H1 (cell line): ENCODE measurements at regions not wholly inside any gene's neighbourhood (a gene's known extent, or its start where the extent isn't known, plus 50 kb on each side); places are given as distances from the start of the nearest gene placed in this dataset.

Experiments used
- CTCF ChIA-PET: fragments of 300-600 bp; sonication (Branson Sonifier 250); formaldehyde crosslinking; loops from one replicate; lab custom pipeline; 2021; ENCODE audit not compliant: partially characterized antibody; lab: Charles Lee
- POLR2A ChIA-PET: fragments of 300-600 bp; sonication (Branson Sonifier 250); formaldehyde crosslinking; loops from one replicate; lab custom pipeline; 2021; ENCODE audit warnings: inconsistent platforms; ENCODE audit not compliant: partially characterized antibody; lab: Charles Lee
- DNase-seq, 2 experiments: peaks; one replicate each; pipeline versions ENCODE4 v3.0.0 to v3.0.0-alpha.2; 2010 to 2022; ENCODE audit warnings: low spot score in 2 of 2, low read depth in 1 of 2, mixed read lengths in 1 of 2
- FAIRE-seq: peaks from 2 replicates; lab custom pipeline; 2011; peaks lifted over from hg19 to GRCh38; lab: Jason Lieb, UNC
- H2AFZ ChIP-seq: 2 replicates; pipeline ENCODE4 v1.8.1; 2012; ENCODE audit warnings: low read length, inconsistent platforms
- H2AK5ac ChIP-seq: 2 replicates; pipeline ENCODE4 v1.6.1; 2013; ENCODE audit warnings: low read depth, low read length
- H2BK120ac ChIP-seq: replicated peaks from 2 replicates; pipeline ENCODE3; 2013; ENCODE audit warnings: low read depth, low read length, inconsistent platforms
- H2BK12ac ChIP-seq: 2 replicates; pipeline ENCODE4 v1.6.1; 2013; ENCODE audit warnings: low read depth, low read length
- H2BK15ac ChIP-seq: 2 replicates; pipeline ENCODE4 v1.6.1; 2013; ENCODE audit warnings: low read length
- H2BK20ac ChIP-seq: 2 replicates; pipeline ENCODE4 v1.6.1; 2013; ENCODE audit warnings: low read length
- H2BK5ac ChIP-seq: 2 replicates; pipeline ENCODE4 v1.6.1; 2013; ENCODE audit warnings: low read depth, low read length
- H3K14ac ChIP-seq: 2 replicates; pipeline ENCODE4 v1.6.1; 2013; ENCODE audit warnings: inconsistent platforms; ENCODE audit not compliant: insufficient read length
- H3K18ac ChIP-seq: 2 replicates; pipeline ENCODE4 v1.6.1; 2013; ENCODE audit warnings: low read length; ENCODE audit errors: extremely low read depth
- H3K23ac ChIP-seq: 2 replicates; pipeline ENCODE4 v1.6.1; 2013; ENCODE audit warnings: inconsistent platforms; ENCODE audit not compliant: insufficient read length
- H3K23me2 ChIP-seq: 2 replicates; pipeline ENCODE4 v1.6.1; 2013; ENCODE audit warnings: low read depth, low read length
- H3K27ac ChIP-seq: 2 replicates; pipeline ENCODE4 v1.6.1; 2011; ENCODE audit warnings: low read depth, low read length, inconsistent platforms
- H3K27me3 ChIP-seq, 4 experiments: replicated peaks in 1 of 4; 1 replicate in 1 of 4; 2 replicates in 3 of 4; pipeline versions ENCODE4 v1.6.1 to v1.8.1; 2011 to 2013; ENCODE audit warnings: low read length in 3 of 4, mild to moderate bottlenecking in 3 of 4, inconsistent platforms in 2 of 4, mixed read lengths in 2 of 4, moderate library complexity in 1 of 4; ENCODE audit not compliant: control insufficient read depth in 3 of 4, insufficient read depth in 3 of 4; ENCODE audit errors: extremely low read depth in 1 of 4
- H3K36me3 ChIP-seq, 4 experiments: 2 replicates each; pipeline versions ENCODE4 v1.6.1 to v1.8.1; 2011 to 2013; ENCODE audit warnings: mild to moderate bottlenecking in 4 of 4, low read length in 3 of 4, moderate library complexity in 2 of 4, control low read depth in 1 of 4, inconsistent platforms in 1 of 4; ENCODE audit not compliant: insufficient read depth in 4 of 4, control insufficient read depth in 2 of 4
- H3K4ac ChIP-seq: replicated peaks from 2 replicates; pipeline ENCODE3; 2013; ENCODE audit warnings: low read length, low read depth, mixed read lengths, inconsistent platforms; ENCODE audit not compliant: insufficient read length
- H3K4me1 ChIP-seq, 4 experiments: replicated peaks in 1 of 4; 1 replicate in 1 of 4; 2 replicates in 3 of 4; pipeline versions ENCODE4 v1.6.1 to v1.8.1; 2011 to 2013; ENCODE audit warnings: low read length in 3 of 4, inconsistent platforms in 2 of 4, mixed read lengths in 1 of 4; ENCODE audit not compliant: insufficient read depth in 4 of 4, control insufficient read depth in 3 of 4
- H3K4me2 ChIP-seq, 2 experiments: 2 replicates each; pipeline versions ENCODE4 v1.6.1 to v1.8.1; 2011 to 2013; ENCODE audit warnings: low read depth in 2 of 2, low read length in 2 of 2, control low read depth in 1 of 2, inconsistent platforms in 1 of 2, mild to moderate bottlenecking in 1 of 2; ENCODE audit not compliant: insufficient read depth in 1 of 2
- H3K4me3 ChIP-seq, 4 experiments: fragments of 200-600, 300-600 bp in 1 of 4; sonication (generic), shearing (Covaris generic), sonication (Bioruptor Twin) in 1 of 4; 2 replicates each; pipeline versions ENCODE4 v1.5.1 to v1.8.1; 2011 to 2016; ENCODE audit warnings: low read length in 4 of 4, low read depth in 3 of 4, control low read depth in 2 of 4, inconsistent platforms in 2 of 4, mild to moderate bottlenecking in 2 of 4, mixed read lengths in 1 of 4, moderate library complexity in 1 of 4; ENCODE audit not compliant: insufficient read depth in 2 of 4; ENCODE audit errors: extremely low read depth in 1 of 4
- H3K56ac ChIP-seq: replicated peaks from 2 replicates; pipeline ENCODE3; 2013; ENCODE audit warnings: low read depth, mild to moderate bottlenecking, mixed read lengths, low read length, inconsistent platforms; ENCODE audit not compliant: insufficient read length
- H3K79me1 ChIP-seq: 2 replicates; pipeline ENCODE4 v1.6.1; 2013; ENCODE audit warnings: low read depth, low read length, control low read depth
- H3K79me2 ChIP-seq, 2 experiments: 2 replicates each; pipeline versions ENCODE4 v1.6.1 to v1.8.1; 2012 to 2013; ENCODE audit warnings: low read length in 2 of 2, mild to moderate bottlenecking in 2 of 2, inconsistent platforms in 1 of 2; ENCODE audit not compliant: insufficient read depth in 2 of 2, control insufficient read depth in 1 of 2
- H3K9ac ChIP-seq, 4 experiments: replicated peaks in 1 of 4; 1 replicate in 1 of 4; 2 replicates in 3 of 4; pipeline versions ENCODE4 v1.6.1 to v1.8.1; 2011 to 2013; ENCODE audit warnings: low read depth in 3 of 4, low read length in 3 of 4, control low read depth in 2 of 4, mild to moderate bottlenecking in 2 of 4, moderate library complexity in 2 of 4, inconsistent platforms in 1 of 4; ENCODE audit errors: extremely low read depth in 1 of 4
- H3K9me3 ChIP-seq, 2 experiments: 2 replicates each; pipeline versions ENCODE4 v1.6.1 to v1.8.1; 2012 to 2013; ENCODE audit warnings: mild to moderate bottlenecking in 2 of 2, moderate library complexity in 2 of 2, control low read depth in 1 of 2, inconsistent platforms in 1 of 2, low read depth in 1 of 2, low read length in 1 of 2, mixed read lengths in 1 of 2; ENCODE audit not compliant: insufficient read depth in 2 of 2
- H4K20me1 ChIP-seq, 2 experiments: replicated peaks in 1 of 2; 2 replicates each; pipeline versions ENCODE3 to v1.8.1; 2011 to 2013; ENCODE audit warnings: inconsistent platforms in 2 of 2, low read length in 2 of 2, mild to moderate bottlenecking in 1 of 2; ENCODE audit not compliant: insufficient read depth in 2 of 2, control insufficient read depth in 1 of 2
- H4K5ac ChIP-seq: 2 replicates; pipeline ENCODE4 v1.6.1; 2013; ENCODE audit warnings: low read length, low read depth, mixed read lengths, inconsistent platforms; ENCODE audit not compliant: insufficient read length
- H4K8ac ChIP-seq: 2 replicates; pipeline ENCODE4 v1.8.0; 2013; ENCODE audit warnings: mild to moderate bottlenecking, moderate library complexity, low read length, inconsistent platforms; ENCODE audit not compliant: insufficient read depth; ENCODE audit errors: extremely low read depth
- H4K91ac ChIP-seq: replicated peaks from 2 replicates; pipeline ENCODE3; 2013; ENCODE audit warnings: low read length, mixed read lengths, inconsistent platforms; ENCODE audit not compliant: insufficient read length
- BACH1 ChIP-seq: IDR thresholded peaks from 2 replicates; pipeline ENCODE4 v1.6.1; 2012; ENCODE audit warnings: low read length, improper control_type of control experiment
- CBX5 ChIP-seq: fragments of 300-800, 300-1000 bp; sonication (generic); IDR thresholded peaks from 2 replicates; pipeline ENCODE4 v1.7.1; 2016; ENCODE audit warnings: antibody characterized with exemption, low read length, low read depth
- CEBPB ChIP-seq: IDR thresholded peaks from 2 replicates; pipeline ENCODE4 v1.6.1; 2012; ENCODE audit warnings: low read depth, low read length
- CHD1 ChIP-seq: IDR thresholded peaks from 2 replicates; pipeline ENCODE4 v1.6.1; 2012; ENCODE audit warnings: low read depth, low read length, improper control_type of control experiment
- EP300 ChIP-seq, 2 experiments: IDR thresholded peaks; 1 replicate in 1 of 2; 2 replicates in 1 of 2; pipeline ENCODE4 v1.6.1; 2011 to 2012; ENCODE audit warnings: low read depth in 2 of 2, low read length in 2 of 2, mild to moderate bottlenecking in 2 of 2, borderline replicate concordance in 1 of 2, inconsistent platforms in 1 of 2, moderate library complexity in 1 of 2
- EZH2 ChIP-seq: fragments of 200-600 bp; sonication (generic); IDR thresholded peaks from 2 replicates; pipeline ENCODE4 v1.7.1; 2012; ENCODE audit warnings: low read depth, mild to moderate bottlenecking, moderate library complexity, low read length, inconsistent platforms; ENCODE audit not compliant: severe bottlenecking
- GABPA ChIP-seq: IDR thresholded peaks from 2 replicates; pipeline ENCODE4 v1.6.1; 2011; ENCODE audit warnings: mild to moderate bottlenecking, low read length, moderate library complexity, borderline replicate concordance; ENCODE audit not compliant: insufficient read depth
- POLR2A ChIP-seq, 2 experiments: IDR thresholded peaks; 1 replicate in 1 of 2; 2 replicates in 1 of 2; pipeline ENCODE4 v1.6.1; 2011; ENCODE audit warnings: low read depth in 2 of 2, low read length in 2 of 2, mild to moderate bottlenecking in 2 of 2; ENCODE audit errors: control extremely low read depth in 1 of 2
- POLR2AphosphoS5 ChIP-seq: IDR thresholded peaks from 2 replicates; pipeline ENCODE4 v1.6.1; 2011; ENCODE audit warnings: low read depth, low read length
- SAP30 ChIP-seq: fragments of 300-600 bp; sonication (generic); IDR thresholded peaks from 2 replicates; pipeline ENCODE4 v1.7.1; 2012; ENCODE audit warnings: low read length, moderate library complexity, mild to moderate bottlenecking, inconsistent platforms; ENCODE audit not compliant: insufficient read depth, insufficient replicate concordance
- ZNF274 ChIP-seq: IDR thresholded peaks from 2 replicates; pipeline ENCODE4 v1.7.0; 2012; ENCODE audit warnings: low read length, borderline replicate concordance; ENCODE audit errors: extremely low read depth
- WGBS, 2 experiments: shearing (Covaris generic) in 1 of 2; methylation state at CpG; one replicate each; pipeline versions ENCODE4 v1.1.6 to v1.1.7; 2013 to 2015; ENCODE audit warnings: low lambda C conversion rate in 2 of 2, mixed read lengths in 2 of 2, inconsistent platforms in 1 of 2, low coverage in 1 of 2, missing lambda C conversion rate in 1 of 2; ENCODE audit not compliant: insufficient replicate concordance in 2 of 2, insufficient coverage in 1 of 2, insufficient read length in 1 of 2; ENCODE audit errors: extremely low coverage in 1 of 2, missing lambda C conversion rate in 1 of 2; 5-methylcytosine and 5-hydroxymethylcytosine counted together
- TF ChIP-seq, protein P1 (sequence below), 3 experiments: IDR thresholded peaks; 1 replicate in 2 of 3; 2 replicates in 1 of 3; pipeline versions ENCODE4 v1.5.1 to v1.6.1; 2011; ENCODE audit warnings: low read length in 3 of 3, mild to moderate bottlenecking in 3 of 3, inconsistent platforms in 2 of 3, low read depth in 1 of 3, moderate library complexity in 1 of 3; ENCODE audit not compliant: insufficient read depth in 1 of 3; ENCODE audit errors: control extremely low read depth in 1 of 3

DNA sequence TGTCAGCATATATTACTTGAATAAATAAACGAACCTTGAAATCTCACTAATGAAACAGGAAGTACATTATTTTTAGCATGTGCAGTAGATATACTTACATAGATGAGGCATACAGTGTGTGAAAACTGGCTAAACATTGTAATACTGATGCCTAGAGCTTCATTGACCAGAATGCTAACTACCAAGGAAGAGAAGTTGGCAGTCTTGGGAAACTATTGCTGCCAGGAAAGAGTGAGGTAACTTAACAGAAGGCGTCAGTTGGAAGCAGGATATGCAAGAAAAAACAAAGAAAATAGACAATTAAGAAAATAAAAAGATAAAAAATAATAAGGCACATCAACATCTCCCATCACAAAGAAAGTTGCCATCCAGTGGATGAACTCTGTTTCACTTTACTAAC is 963.0 kb downstream of the TDRD15 start:
- FAIRE-seq: no peak
- 78% methylated on average over 2 of the region's 2 CpGs; no CpG with 5 or more reads in 1 of the 2 experiments for WGBS, 2 experiments

More for the DNA sequence above, 963.0 kb downstream of the TDRD15 start:
- Histone ChIP-seq H2BK20ac (no peak overlapping the region), H3K79me1 (no peaks in the 10 kb centered on the region), H3K4me2 (no peak overlapping the region), H3K56ac (no peak overlapping the region), H3K9me3 (no peaks in the 10 kb centered on the region), H3K4me3 (no peak overlapping the region), H3K4me1 (no peaks in the 10 kb centered on the region), H3K27me3 (no peaks in the 10 kb centered on the region), H2AK5ac (no peak overlapping the region), H3K23me2 (no peaks in the 10 kb centered on the region), H4K20me1 (no peaks in the 10 kb centered on the region), H2BK15ac (no peak overlapping the region), H3K9ac (no peak overlapping the region), H3K4ac (no peak overlapping the region), H4K8ac (no peak overlapping the region), H3K79me2 (no peaks in the 10 kb centered on the region), H3K36me3 (no peaks in the 10 kb centered on the region), H4K5ac (no peak overlapping the region), H3K23ac (no peak overlapping the region), H2BK120ac (no peak overlapping the region), H4K91ac (no peak overlapping the region), H3K18ac (no peak overlapping the region), H2BK5ac (no peak overlapping the region), H3K14ac (no peak overlapping the region), H3K27ac (no peak overlapping the region), H2AFZ (no peak overlapping the region), H2BK12ac (no peak overlapping the region)
- no peak for TF ChIP-seq ZNF274
- no peak for TF ChIP-seq EP300 (IDR thresholded peaks at IDR 0.05; ENCODE audit: borderline replicate concordance in 1 of 2, low read depth in 2 of 2, low read length in 2 of 2)
- no peak for TF ChIP-seq EZH2
- TF ChIP-seq POLR2AphosphoS5: no peak
- TF ChIP-seq POLR2A (IDR thresholded peaks at IDR 0.05; ENCODE audit: control extremely low read depth in 1 of 2, low read depth in 2 of 2, low read length in 2 of 2): no peak
- TF ChIP-seq, protein P1, sequence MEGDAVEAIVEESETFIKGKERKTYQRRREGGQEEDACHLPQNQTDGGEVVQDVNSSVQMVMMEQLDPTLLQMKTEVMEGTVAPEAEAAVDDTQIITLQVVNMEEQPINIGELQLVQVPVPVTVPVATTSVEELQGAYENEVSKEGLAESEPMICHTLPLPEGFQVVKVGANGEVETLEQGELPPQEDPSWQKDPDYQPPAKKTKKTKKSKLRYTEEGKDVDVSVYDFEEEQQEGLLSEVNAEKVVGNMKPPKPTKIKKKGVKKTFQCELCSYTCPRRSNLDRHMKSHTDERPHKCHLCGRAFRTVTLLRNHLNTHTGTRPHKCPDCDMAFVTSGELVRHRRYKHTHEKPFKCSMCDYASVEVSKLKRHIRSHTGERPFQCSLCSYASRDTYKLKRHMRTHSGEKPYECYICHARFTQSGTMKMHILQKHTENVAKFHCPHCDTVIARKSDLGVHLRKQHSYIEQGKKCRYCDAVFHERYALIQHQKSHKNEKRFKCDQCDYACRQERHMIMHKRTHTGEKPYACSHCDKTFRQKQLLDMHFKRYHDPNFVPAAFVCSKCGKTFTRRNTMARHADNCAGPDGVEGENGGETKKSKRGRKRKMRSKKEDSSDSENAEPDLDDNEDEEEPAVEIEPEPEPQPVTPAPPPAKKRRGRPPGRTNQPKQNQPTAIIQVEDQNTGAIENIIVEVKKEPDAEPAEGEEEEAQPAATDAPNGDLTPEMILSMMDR (IDR thresholded peaks at IDR 0.05; ENCODE audit: control extremely low read depth in 1 of 3, insufficient read depth in 1 of 3, low read depth in 1 of 3, low read length in 3 of 3): no peak
- no peak for TF ChIP-seq CBX5
- TF ChIP-seq GABPA: no peak
- no peak for TF ChIP-seq CEBPB
- no peak for TF ChIP-seq BACH1
- no peak for TF ChIP-seq SAP30
- no peak for TF ChIP-seq CHD1
- POLR2A ChIA-PET: no interaction called here
- CTCF ChIA-PET: no interaction called here
- no peak for DNase-seq
